HCT116 (cell line): ENCODE measurements at regions not wholly inside any gene's neighbourhood (a gene's known extent, or its start where the extent isn't known, plus 50 kb on each side); places are given as distances from the start of the nearest gene placed in this dataset.

Source experiments
- ATAC-seq: fragments of 200-7000 bp; cut with Tn5 transposase; 2 replicates; pipeline ENCODE4 v1.9.1; 2020; ENCODE audit warnings: mild to moderate bottlenecking, moderate library complexity
- BruUV-seq: library from RNA; stranded (reverse); fragments of 400-500 nt; replicated peaks from 2 replicates; lab custom pipeline; 2021; lab: Mats Ljungman, UMichigan
- CTCF ChIA-PET: fragments of 300-600 bp; sonication (Branson Sonifier 250); formaldehyde crosslinking; loops from one replicate; lab custom pipeline; 2021; ENCODE audit warnings: antibody characterized with exemption; lab: Charles Lee
- POLR2A ChIA-PET: fragments of 300-600, 350-600 bp; sonication (Branson Sonifier 250); formaldehyde crosslinking; loops from one replicate; lab custom pipeline; 2021; ENCODE audit warnings: antibody characterized with exemption; lab: Charles Lee
- RAD21 ChIA-PET, 2 experiments: fragments of 300-600 bp; sonication (Branson Sonifier 250); formaldehyde crosslinking; loops; one replicate each; lab custom pipeline; 2023; ENCODE audit warnings: low total read pairs in 2 of 2; ENCODE audit not compliant: uncharacterized antibody in 2 of 2, unreplicated experiment in 2 of 2, low non-redundant PET in 1 of 2; lab: Charles Lee
- DNase-seq: peaks from one replicate; pipeline ENCODE4 v3.0.0-alpha.2; 2010; ENCODE audit warnings: low read depth, low spot score
- H2AFZ ChIP-seq: fragments of 200-600 bp; shearing (Covaris generic), sonication (generic); 2 replicates; pipeline ENCODE4 v1.6.1; 2017; ENCODE audit warnings: low read depth, mixed run types, mixed read lengths, antibody characterized with exemption, low read length; ENCODE audit not compliant: poor library complexity, severe bottlenecking
- H3K27ac ChIP-seq: 2 replicates; pipeline ENCODE4 v1.5.1; 2012; ENCODE audit warnings: low read depth, low read length
- H3K27me3 ChIP-seq: fragments of 200-600 bp; sonication (generic); 2 replicates; pipeline ENCODE4 v1.6.1; 2016; ENCODE audit warnings: mixed run types, low read length, mixed read lengths; ENCODE audit not compliant: insufficient read depth
- H3K36me3 ChIP-seq, 2 experiments: fragments of 200-500 bp in 1 of 2; fragments of 200-600 bp in 1 of 2; sonication (Bioruptor generic) in 1 of 2; sonication (generic) in 1 of 2; 2 replicates each; pipeline versions ENCODE4 v1.5.1 to v1.6.1; 2014 to 2016; ENCODE audit warnings: low read length in 2 of 2, inconsistent platforms in 1 of 2, mixed read lengths in 1 of 2, mixed run types in 1 of 2; ENCODE audit not compliant: insufficient read depth in 2 of 2, control insufficient read depth in 1 of 2
- H3K4me1 ChIP-seq, 2 experiments: fragments of 200-600 bp in 1 of 2; sonication (generic) in 1 of 2; 2 replicates each; pipeline versions ENCODE4 v1.5.1 to v1.6.1; 2012 to 2017; ENCODE audit warnings: low read length in 2 of 2, inconsistent platforms in 1 of 2, mild to moderate bottlenecking in 1 of 2, mixed read lengths in 1 of 2, mixed run types in 1 of 2, moderate library complexity in 1 of 2; ENCODE audit not compliant: insufficient read depth in 2 of 2, control insufficient read depth in 1 of 2
- H3K4me2 ChIP-seq: fragments of 200-600 bp; sonication (generic); 2 replicates; pipeline ENCODE4 v1.6.1; 2017; ENCODE audit warnings: mixed run types, low read length, mixed read lengths
- H3K4me3 ChIP-seq, 2 experiments: fragments of 200-600 bp in 1 of 2; sonication (generic) in 1 of 2; replicated peaks in 1 of 2; 2 replicates each; pipeline ENCODE4 v1.5.1; 2011 to 2016; ENCODE audit warnings: low read length in 2 of 2, control low read depth in 1 of 2, low read depth in 1 of 2, mild to moderate bottlenecking in 1 of 2, mixed read lengths in 1 of 2, mixed run types in 1 of 2
- H3K79me2 ChIP-seq: fragments of 200-600 bp; sonication (generic); 2 replicates; pipeline ENCODE4 v1.6.1; 2017; ENCODE audit warnings: mild to moderate bottlenecking, mixed run types, low read length, moderate library complexity, mixed read lengths; ENCODE audit not compliant: insufficient read depth
- H3K9ac ChIP-seq: fragments of 200-600 bp; sonication (generic); 2 replicates; pipeline ENCODE4 v1.6.1; 2016; ENCODE audit warnings: low read length, mixed read lengths
- H3K9me2 ChIP-seq: fragments of 200-600 bp; sonication (generic), shearing (Covaris generic); 2 replicates; pipeline ENCODE4 v1.6.1; 2017; ENCODE audit warnings: mixed run types, mild to moderate bottlenecking, moderate library complexity; ENCODE audit not compliant: insufficient read depth
- H3K9me3 ChIP-seq, 2 experiments: fragments of 200-500 bp in 1 of 2; fragments of 200-600 bp in 1 of 2; sonication (Bioruptor generic) in 1 of 2; sonication (generic) in 1 of 2; 2 replicates each; pipeline ENCODE4 v1.6.1; 2014 to 2017; ENCODE audit warnings: low read length in 2 of 2, mixed read lengths in 2 of 2, inconsistent platforms in 1 of 2, low read depth in 1 of 2, mild to moderate bottlenecking in 1 of 2, mixed run types in 1 of 2, moderate library complexity in 1 of 2; ENCODE audit not compliant: control insufficient read depth in 1 of 2, insufficient read depth in 1 of 2
- H4K20me1 ChIP-seq: fragments of 200-600 bp; sonication (generic), shearing (Covaris generic); 2 replicates; pipeline ENCODE4 v1.6.1; 2017; ENCODE audit warnings: mixed run types, mild to moderate bottlenecking, moderate library complexity; ENCODE audit not compliant: insufficient read depth
- CBX3 ChIP-seq: IDR thresholded peaks from 2 replicates; pipeline ENCODE4 v1.6.1; 2012; ENCODE audit warnings: low read depth
- CEBPB ChIP-seq: IDR thresholded peaks from 2 replicates; pipeline ENCODE4 v1.6.1; 2012; ENCODE audit warnings: low read depth
- CTCF ChIP-seq, 3 experiments: fragments of 200-600 bp in 1 of 3; sonication (generic) in 1 of 3; IDR thresholded peaks in 2 of 3; conservative IDR thresholded peaks in 1 of 3; 2 replicates each; pipeline ENCODE4 v1.5.1; 2012 to 2017; ENCODE audit warnings: low read depth in 2 of 3, low read length in 2 of 3, antibody characterized with exemption in 1 of 3, borderline replicate concordance in 1 of 3, control low read depth in 1 of 3, mild to moderate bottlenecking in 1 of 3, mixed read lengths in 1 of 3, mixed run types in 1 of 3, moderate library complexity in 1 of 3; ENCODE audit not compliant: insufficient read depth in 1 of 3
- ELF1 ChIP-seq: IDR thresholded peaks from 2 replicates; pipeline ENCODE4 v1.6.1; 2012; ENCODE audit warnings: low read depth, borderline replicate concordance
- MAX ChIP-seq: IDR thresholded peaks from 2 replicates; pipeline ENCODE4 v1.6.1; 2012
- POLR2A ChIP-seq: IDR thresholded peaks from 2 replicates; pipeline ENCODE4 v1.7.0; 2011; ENCODE audit warnings: borderline replicate concordance; ENCODE audit not compliant: insufficient read depth, insufficient read length; ENCODE audit errors: extremely low read depth
- RAD21 ChIP-seq: IDR thresholded peaks from 2 replicates; pipeline ENCODE4 v1.6.1; 2012; ENCODE audit warnings: low read depth, mild to moderate bottlenecking
- REST ChIP-seq: IDR thresholded peaks from 2 replicates; pipeline ENCODE4 v1.6.1; 2012; ENCODE audit warnings: low read depth
- SIN3A ChIP-seq: IDR thresholded peaks from 2 replicates; pipeline ENCODE4 v1.6.1; 2012; ENCODE audit warnings: low read depth
- TCF7L2 ChIP-seq: IDR thresholded peaks from 2 replicates; pipeline ENCODE4 v1.7.0; 2011; ENCODE audit warnings: borderline replicate concordance, inconsistent platforms; ENCODE audit not compliant: insufficient read depth, insufficient read length; ENCODE audit errors: extremely low read depth
- YY1 ChIP-seq: IDR thresholded peaks from 2 replicates; pipeline ENCODE4 v1.6.1; 2011; ENCODE audit warnings: low read length, low read depth, moderate library complexity, mild to moderate bottlenecking; ENCODE audit not compliant: insufficient replicate concordance; ENCODE audit errors: extremely low read depth
- intact Hi-C: fragments of 100-400 bp; cut with micrococcal nuclease; formaldehyde crosslinking; loops from 2 replicates; pipeline ENCODE4 v1.10.0; 2022

- peaks cover 2 to 24% of the 10 kb centered on the region in 2 experiments; a peak in 2 of 4 replicates for H3K4me1 ChIP-seq
- TF ChIP-seq YY1 (no peak), SIN3A (no peak), CBX3 (no peak), TCF7L2 (no peak)
- TF ChIP-seq, all 23 proteins: peak for 0
- Histone ChIP-seq H3K27ac (no peak overlapping the region), H3K4me3 (no peak overlapping the region), H3K36me3 (no peaks in the 10 kb centered on the region), H4K20me1 (no peaks in the 10 kb centered on the region), H3K9ac (no peak overlapping the region), H3K9me2 (no peaks in the 10 kb centered on the region), H3K79me2 (no peaks in the 10 kb centered on the region), H3K4me2 (no peak overlapping the region), H2AFZ (no peak overlapping the region), H3K9me3 (no peaks in the 10 kb centered on the region), H3K27me3 (no peaks in the 10 kb centered on the region)
- DNase-seq = no peak
- no TSS peak for BruUV-seq
- POLR2A ChIA-PET = no interaction called here
- RAD21 ChIA-PET = interaction anchor here in 1 of 2 experiments (0.6 kb wide), 1 partner anchor 28 kb away, joined by 3 read pairs; no protein-coding TSS in a partner anchor
- ATAC-seq = no peak
- intact Hi-C loops = no loop called here
- CTCF ChIA-PET = no interaction called here
These were observed 159.8 kb upstream of the SALL4 start for GRCh38 chr20:51961964-51962761.

- ChIA-PET RAD21 (no interaction called here), CTCF (no interaction called here)
- intact Hi-C loops = no loop called here
- H3K4me1 ChIP-seq = peaks cover 3 to 22% of the 10 kb centered on the region in 2 experiments; a peak in 3 of 4 replicates
- no peaks in the 10 kb centered on the region for H3K9me3 ChIP-seq
- no peaks in the 10 kb centered on the region for H3K9me2 ChIP-seq
- ATAC-seq = no peak
- H3K27me3 ChIP-seq = no peaks in the 10 kb centered on the region
- no peak overlapping the region for H3K4me3 ChIP-seq
- no peaks in the 10 kb centered on the region for H3K36me3 ChIP-seq
- TF ChIP-seq RAD21 = no peak
- TF ChIP-seq CEBPB = no peak
- TF ChIP-seq ELF1 = no peak
- no peak for TF ChIP-seq REST
- no peak for TF ChIP-seq CTCF (IDR thresholded peaks at IDR 0.05 in 2 of 3, conservative IDR thresholded peaks at IDR 0.05 in 1 of 3; ENCODE audit: borderline replicate concordance in 1 of 3, insufficient read depth in 1 of 3, low read depth in 2 of 3, low read length in 2 of 3)
- no peak for TF ChIP-seq MAX
- no peak for TF ChIP-seq POLR2A
- TF ChIP-seq, all 23 proteins: peak for 0
- Histone ChIP-seq H4K20me1 (no peaks in the 10 kb centered on the region), H3K4me2 (no peak overlapping the region; the same call in 1 of the 2 replicates), H2AFZ (no peak overlapping the region), H3K9ac (no peak overlapping the region), H3K79me2 (no peaks in the 10 kb centered on the region), H3K27ac (no peak overlapping the region)
- DNase-seq = no peak
- POLR2A ChIA-PET = no interaction called here
- no TSS peak for BruUV-seq
These were observed 157.8 kb upstream of the SALL4 start for GRCh38 chr20:51960047-51960675.
